NT2/D1 (cell line): ENCODE measurements at regions not wholly inside any gene's neighbourhood (a gene's known extent, or its start where the extent isn't known, plus 50 kb on each side); places are given as distances from the start of the nearest gene placed in this dataset.
"Not testable (repeated sequence)": the region's sequence is repeated elsewhere in the genome, so short reads cannot be mapped to it uniquely, and the experiment has no call there.

Experiments
- DNase-seq: peaks from one replicate; pipeline ENCODE4 v3.0.0-alpha.2; 2011; ENCODE audit warnings: low read depth, low spot score
- H3K27me3 ChIP-seq: 2 replicates; pipeline ENCODE4 v1.6.0; 2011; ENCODE audit warnings: mild to moderate bottlenecking; ENCODE audit not compliant: insufficient read length, insufficient read depth
- H3K36me3 ChIP-seq: 2 replicates; pipeline ENCODE4 v1.6.1; 2011; ENCODE audit warnings: mild to moderate bottlenecking, low read length, mixed read lengths; ENCODE audit not compliant: insufficient read depth, insufficient read length
- H3K4me1 ChIP-seq: 2 replicates; pipeline ENCODE4 v1.5.1; 2011; ENCODE audit not compliant: insufficient read depth, insufficient read length
- H3K4me3 ChIP-seq: 2 replicates; pipeline ENCODE4 v1.5.1; 2011; ENCODE audit warnings: low read depth; ENCODE audit not compliant: insufficient read length
- H3K9ac ChIP-seq: 2 replicates; pipeline ENCODE4 v1.6.0; 2011; ENCODE audit warnings: low read depth; ENCODE audit not compliant: insufficient read length
- H3K9me3 ChIP-seq: 2 replicates; pipeline ENCODE4 v1.5.1; 2011; ENCODE audit warnings: mild to moderate bottlenecking, low read length; ENCODE audit not compliant: insufficient read depth
- SUZ12 ChIP-seq: IDR thresholded peaks from 2 replicates; pipeline ENCODE4 v1.6.1; 2011; ENCODE audit not compliant: insufficient read length, insufficient read depth; ENCODE audit errors: extremely low read depth
- YY1 ChIP-seq: IDR thresholded peaks from 2 replicates; pipeline ENCODE4 v1.6.1; 2011; ENCODE audit not compliant: insufficient read length, insufficient read depth
- ZNF274 ChIP-seq: IDR thresholded peaks from 2 replicates; pipeline ENCODE4 v1.6.1; 2011; ENCODE audit warnings: mild to moderate bottlenecking, low read depth, low read length

DNA sequence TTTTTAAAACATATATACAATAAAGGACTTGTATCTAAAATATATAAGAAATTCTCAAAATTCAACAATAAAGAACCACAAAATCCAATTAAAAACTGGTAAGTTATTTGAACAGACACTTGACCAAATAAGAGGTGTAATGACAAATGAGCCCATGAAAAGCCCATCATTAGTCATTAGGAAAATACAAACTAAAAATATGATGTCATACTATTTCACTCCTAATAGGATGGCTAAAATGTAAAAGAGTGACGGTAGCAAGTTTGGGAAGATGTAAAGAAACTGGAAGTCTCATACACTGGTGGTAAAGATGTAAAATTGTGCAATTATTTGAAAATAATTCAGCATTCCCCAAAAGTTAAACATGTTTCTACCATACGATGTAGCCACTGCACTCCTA lies 1095.3 kb upstream of the CDH8 start:
- TF ChIP-seq YY1: no peak
- no peak for TF ChIP-seq SUZ12
- no peak for TF ChIP-seq ZNF274
- Histone ChIP-seq H3K9me3 (no peaks in the 10 kb centered on the region; the same call in 1 of the 2 replicates), H3K4me3 (no peak overlapping the region), H3K9ac (no peak overlapping the region), H3K4me1 (no peaks in the 10 kb centered on the region), H3K27me3 (no peaks in the 10 kb centered on the region), H3K36me3 (no peaks in the 10 kb centered on the region)
- no peak for DNase-seq

- Histone ChIP-seq H3K9ac (no peak overlapping the region), H3K36me3 (no peaks in the 10 kb centered on the region), H3K4me3 (no peak overlapping the region), H3K9me3 (no peaks in the 10 kb centered on the region; the same call in 1 of the 2 replicates), H3K4me1 (no peaks in the 10 kb centered on the region), H3K27me3 (no peaks in the 10 kb centered on the region)
- TF ChIP-seq YY1 (no peak), SUZ12 (no peak), ZNF274 (no peak)
- DNase-seq: no peak
Measured at GRCh38 chr16:63130942-63131341, 1094.7 kb upstream of the CDH8 start.

- H3K4me1 ChIP-seq: no peaks in the 10 kb centered on the region
- H3K4me3 ChIP-seq: no peak overlapping the region
- no peak for DNase-seq
- no peak overlapping the region for H3K9ac ChIP-seq
- no peaks in the 10 kb centered on the region for H3K27me3 ChIP-seq
- TF ChIP-seq YY1 (no peak), SUZ12 (no peak), ZNF274 (no peak)
- no peaks in the 10 kb centered on the region; the same call in 1 of the 2 replicates for H3K9me3 ChIP-seq
- no peaks in the 10 kb centered on the region for H3K36me3 ChIP-seq
Measured at GRCh38 chr16:63129411-63130125, 1093.3 kb upstream of the CDH8 start.

DNA sequence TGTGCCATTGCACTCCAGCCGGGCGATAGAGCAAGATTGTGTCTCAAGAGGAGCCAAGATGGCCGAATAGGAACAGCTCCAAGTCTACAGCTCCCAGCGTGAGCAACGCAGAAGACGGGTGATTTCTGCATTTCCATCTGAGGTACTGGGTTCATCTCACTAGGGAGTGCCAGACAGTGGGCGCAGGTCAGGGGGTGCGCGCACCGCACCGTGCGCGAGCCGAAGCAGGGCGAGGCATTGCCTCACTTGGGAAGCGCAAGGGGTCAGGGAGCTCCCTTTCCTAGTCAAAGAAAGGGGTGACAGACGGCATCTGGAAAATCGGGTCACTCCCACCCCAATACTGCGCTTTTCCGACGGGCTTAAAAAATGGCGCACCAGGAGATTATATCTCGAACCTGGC lies 1083.7 kb upstream of the CDH8 start:
- not testable (repeated sequence) for H3K4me1 ChIP-seq, H3K9ac ChIP-seq, DNase-seq, H3K9me3 ChIP-seq, H3K4me3 ChIP-seq, H3K36me3 ChIP-seq, H3K27me3 ChIP-seq

- no peaks in the 10 kb centered on the region for H3K9me3 ChIP-seq
- no peaks in the 10 kb centered on the region for H3K27me3 ChIP-seq
- no peak for DNase-seq
- TF ChIP-seq SUZ12: no peak
- TF ChIP-seq YY1: no peak
- TF ChIP-seq ZNF274: no peak
- H3K4me3 ChIP-seq: no peak overlapping the region
- no peak overlapping the region for H3K9ac ChIP-seq
- H3K4me1 ChIP-seq: no peaks in the 10 kb centered on the region
- no peaks in the 10 kb centered on the region for H3K36me3 ChIP-seq
Measured at GRCh38 chr16:63100082-63100481, 1063.8 kb upstream of the CDH8 start.

- H3K4me3 ChIP-seq: no peak overlapping the region
- H3K4me1 ChIP-seq: no peaks in the 10 kb centered on the region
- no peaks in the 10 kb centered on the region for H3K27me3 ChIP-seq
- no peak for DNase-seq
- TF ChIP-seq YY1 (no peak), ZNF274 (no peak), SUZ12 (no peak)
- no peaks in the 10 kb centered on the region for H3K36me3 ChIP-seq
- H3K9me3 ChIP-seq: no peaks in the 10 kb centered on the region
- H3K9ac ChIP-seq: no peak overlapping the region
Measured at GRCh38 chr16:63096857-63097256, 1060.6 kb upstream of the CDH8 start.

- TF ChIP-seq YY1: no peak
- no peaks in the 10 kb centered on the region for H3K9me3 ChIP-seq
Measured at GRCh38 chr16:63092736-63093135, 1056.5 kb upstream of the CDH8 start.

DNA sequence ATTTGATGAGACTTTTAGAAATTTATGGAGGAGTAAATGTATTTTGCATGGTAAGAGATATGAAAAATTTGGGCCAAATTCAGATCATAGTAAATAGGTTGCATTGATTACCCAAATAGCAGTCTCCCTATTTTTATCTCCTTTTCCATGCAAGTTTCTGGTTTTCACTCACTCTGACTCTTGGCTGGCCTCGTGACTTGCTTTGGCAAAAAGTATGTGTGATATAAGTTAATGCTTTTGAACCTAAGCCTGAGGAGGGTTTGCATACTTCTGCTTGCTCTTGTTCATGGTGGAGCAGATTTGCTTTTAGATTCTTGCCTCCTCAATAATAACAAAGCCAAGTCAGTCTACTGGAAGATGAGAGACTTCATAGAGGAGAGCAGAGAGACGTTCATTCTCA lies 1045.9 kb upstream of the CDH8 start:
- DNase-seq: no peak
- no peak overlapping the region for H3K4me3 ChIP-seq
- H3K9me3 ChIP-seq: no peaks in the 10 kb centered on the region
- TF ChIP-seq SUZ12: no peak
- no peak for TF ChIP-seq YY1
- TF ChIP-seq ZNF274: no peak
- no peaks in the 10 kb centered on the region for H3K4me1 ChIP-seq
- no peak overlapping the region for H3K9ac ChIP-seq
- no peaks in the 10 kb centered on the region for H3K36me3 ChIP-seq
- H3K27me3 ChIP-seq: no peaks in the 10 kb centered on the region

More at GRCh38 chr16:63092736-63093135, 1056.5 kb upstream of the CDH8 start:
- DNase-seq: no peak
- H3K27me3 ChIP-seq: no peaks in the 10 kb centered on the region
- H3K9ac ChIP-seq: no peak overlapping the region
- no peak overlapping the region for H3K4me3 ChIP-seq
- no peaks in the 10 kb centered on the region for H3K4me1 ChIP-seq
- no peaks in the 10 kb centered on the region for H3K36me3 ChIP-seq
